Spleen (tissue), 11 donors: ENCODE measurements at regions not wholly inside any gene's neighbourhood (a gene's known extent, or its start where the extent isn't known, plus 50 kb on each side); places are given as distances from the start of the nearest gene placed in this dataset.

Source experiments
- DNase-seq: peaks from one replicate; pipeline ENCODE4 v3.0.0-alpha.2; 2020
- H3K27ac ChIP-seq, 8 donors: fragments of 200-600 bp; sonication (generic) in 7 of 8; 1 replicate in 4 of 8; 2 replicates in 4 of 8; pipeline versions ENCODE4 v1.5.0 to v1.8.0; 2016 to 2021; ENCODE audit warnings: inconsistent platforms in 4 of 8, mild to moderate bottlenecking in 4 of 8, moderate library complexity in 1 of 8
- H3K27me3 ChIP-seq, 7 donors: fragments of 200-600 bp; sonication (generic) in 6 of 7; replicated peaks in 1 of 7; 1 replicate in 4 of 7; 2 replicates in 3 of 7; pipeline versions ENCODE4 v1.5.0 to v1.8.0; 2016 to 2021; ENCODE audit warnings: inconsistent platforms in 3 of 7, mild to moderate bottlenecking in 1 of 7
- H3K36me3 ChIP-seq, 6 donors: fragments of 200-600 bp; sonication (generic) in 5 of 6; 1 replicate in 4 of 6; 2 replicates in 2 of 6; pipeline versions ENCODE4 v1.5.0 to v1.8.0; 2016 to 2021; ENCODE audit warnings: inconsistent platforms in 2 of 6
- H3K4me1 ChIP-seq, 6 donors: fragments of 200-600 bp; sonication (generic) in 5 of 6; 1 replicate in 3 of 6; 2 replicates in 3 of 6; pipeline versions ENCODE4 v1.5.0 to v1.8.0; 2016 to 2021; ENCODE audit warnings: inconsistent platforms in 3 of 6
- H3K4me3 ChIP-seq, 8 donors: fragments of 200-600 bp; sonication (generic) in 7 of 8; 1 replicate in 4 of 8; 2 replicates in 4 of 8; pipeline versions ENCODE4 v1.5.0 to v1.8.0; 2016 to 2021; ENCODE audit warnings: inconsistent platforms in 4 of 8, mild to moderate bottlenecking in 4 of 8, moderate library complexity in 2 of 8
- H3K9me3 ChIP-seq, 8 donors: fragments of 200-600 bp; sonication (generic) in 7 of 8; 1 replicate in 4 of 8; 2 replicates in 4 of 8; pipeline versions ENCODE4 v1.5.0 to v1.8.0; 2016 to 2021; ENCODE audit warnings: inconsistent platforms in 4 of 8
- POLR2A ChIP-seq, 3 donors: fragments of 450-650 bp; IDR thresholded peaks; one replicate each; pipeline ENCODE4 v1.5.1; 2017; ENCODE audit warnings: antibody characterized with exemption in 3 of 3, mild to moderate bottlenecking in 1 of 3
- POLR2AphosphoS5 ChIP-seq, 3 donors: sonication (generic); formaldehyde crosslinking; IDR thresholded peaks; one replicate each; pipeline ENCODE4 v1.5.1; 2017; ENCODE audit warnings: antibody characterized with exemption in 3 of 3
- WGBS, 5 donors: extraction: QIAGEN DNeasy Blood & Tissue Kit in 3 of 5; methylation state at CpG; one replicate each; pipeline versions ENCODE4 v1.1.5 to v1.1.7; 2013 to 2018; 5-methylcytosine and 5-hydroxymethylcytosine counted together
- intact Hi-C: fragments of 100-400 bp; cut with DNase I; formaldehyde crosslinking; loops from one replicate; pipeline ENCODE4 v1.15.0; 2023; ENCODE audit warnings: low total_unique reads
- TF ChIP-seq, protein P1 (sequence below), 11 experiments: fragments of 200-600 bp in 7 of 11; fragments of 450-650 bp in 4 of 11; sonication (generic) in 4 of 11; IDR thresholded peaks in 8 of 11; conservative IDR thresholded peaks in 3 of 11; 1 replicate in 7 of 11; 2 replicates in 4 of 11; pipeline versions ENCODE4 v1.4.0 to v1.8.0; 2016 to 2021; ENCODE audit warnings: antibody characterized with exemption in 11 of 11, inconsistent platforms in 4 of 11, mild to moderate bottlenecking in 1 of 11
- donor health status: healthy with polysubstance abuse.
- donor health status: DM: no; HTN: no; CAD: no; lungs with moderate emphysema.
- donor health status: DM: no; HTN: no; CAD: no.
- donor health status: Bipolar disorder and iron deficiency.
- donor health status: healthy.
- donor health status: DM: no; HTN: no; CAD: no.
- donor health status: DM: yes; HTN: yes; CAD: no.

DNA sequence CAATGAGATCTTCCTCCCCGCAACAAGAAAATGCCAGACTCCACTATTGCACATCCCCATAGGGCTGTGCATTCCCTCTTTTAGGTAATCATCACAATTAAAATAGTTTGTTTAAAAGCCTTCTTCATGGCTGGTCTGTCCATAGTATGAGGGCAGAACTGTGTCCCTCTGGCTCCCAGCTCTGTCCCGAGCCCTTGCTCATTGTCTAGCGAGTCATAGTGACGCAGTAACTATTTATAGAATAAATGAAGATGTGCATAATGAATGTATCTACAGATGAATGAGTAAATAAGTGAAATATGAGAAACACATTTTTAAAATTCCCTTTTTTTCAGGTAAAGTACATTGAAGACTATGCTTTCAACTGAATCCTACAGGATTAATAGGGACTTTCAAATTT is 128.4 kb upstream of the TMC3 start:
- WGBS, 5 donors, result 87 to 93% (median 92%) methylated on average over 4 of the region's 4 CpGs
- Histone ChIP-seq H3K36me3 (no peaks in the 10 kb centered on the region), H3K4me3 (no peak overlapping the region), H3K27me3 (peaks cover 0 to 8% (median 0%) of the 10 kb centered on the region in 7 donors), H3K27ac (no peak overlapping the region), H3K9me3 (no peaks in the 10 kb centered on the region), H3K4me1 (no peaks in the 10 kb centered on the region)
- TF ChIP-seq POLR2A (IDR thresholded peaks at IDR 0.05), result no peak
- TF ChIP-seq POLR2AphosphoS5 (IDR thresholded peaks at IDR 0.05), result no peak
- TF ChIP-seq, protein P1, sequence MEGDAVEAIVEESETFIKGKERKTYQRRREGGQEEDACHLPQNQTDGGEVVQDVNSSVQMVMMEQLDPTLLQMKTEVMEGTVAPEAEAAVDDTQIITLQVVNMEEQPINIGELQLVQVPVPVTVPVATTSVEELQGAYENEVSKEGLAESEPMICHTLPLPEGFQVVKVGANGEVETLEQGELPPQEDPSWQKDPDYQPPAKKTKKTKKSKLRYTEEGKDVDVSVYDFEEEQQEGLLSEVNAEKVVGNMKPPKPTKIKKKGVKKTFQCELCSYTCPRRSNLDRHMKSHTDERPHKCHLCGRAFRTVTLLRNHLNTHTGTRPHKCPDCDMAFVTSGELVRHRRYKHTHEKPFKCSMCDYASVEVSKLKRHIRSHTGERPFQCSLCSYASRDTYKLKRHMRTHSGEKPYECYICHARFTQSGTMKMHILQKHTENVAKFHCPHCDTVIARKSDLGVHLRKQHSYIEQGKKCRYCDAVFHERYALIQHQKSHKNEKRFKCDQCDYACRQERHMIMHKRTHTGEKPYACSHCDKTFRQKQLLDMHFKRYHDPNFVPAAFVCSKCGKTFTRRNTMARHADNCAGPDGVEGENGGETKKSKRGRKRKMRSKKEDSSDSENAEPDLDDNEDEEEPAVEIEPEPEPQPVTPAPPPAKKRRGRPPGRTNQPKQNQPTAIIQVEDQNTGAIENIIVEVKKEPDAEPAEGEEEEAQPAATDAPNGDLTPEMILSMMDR (IDR thresholded peaks at IDR 0.05 in 8 of 11, conservative IDR thresholded peaks at IDR 0.05 in 3 of 11), result no peak
- DNase-seq, result no peak
- intact Hi-C loops, result no loop called here

DNA sequence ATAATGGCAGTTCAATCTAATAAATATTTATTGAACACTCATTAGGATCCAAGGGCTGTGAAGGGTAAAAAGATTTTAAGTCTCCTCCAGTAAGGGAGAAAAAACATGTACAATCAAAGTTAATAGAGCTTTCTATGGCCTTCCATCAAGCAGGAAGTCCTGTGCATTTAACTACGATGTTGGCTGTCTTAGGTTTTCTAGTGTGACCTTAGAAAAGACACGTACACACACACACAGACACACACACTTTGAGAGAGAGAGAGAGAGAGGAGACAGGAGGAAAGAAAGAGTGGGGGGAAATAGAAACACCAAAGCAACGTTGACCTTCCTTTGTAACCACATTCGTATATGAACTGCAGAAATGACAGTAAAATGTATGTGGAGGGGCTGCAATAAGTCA is 126.1 kb upstream of the TMC3 start:
- 71 to 86% (median 80%) methylated on average over 4 of the region's 4 CpGs for WGBS, 5 donors
- no peaks in the 10 kb centered on the region for H3K36me3 ChIP-seq

DNA sequence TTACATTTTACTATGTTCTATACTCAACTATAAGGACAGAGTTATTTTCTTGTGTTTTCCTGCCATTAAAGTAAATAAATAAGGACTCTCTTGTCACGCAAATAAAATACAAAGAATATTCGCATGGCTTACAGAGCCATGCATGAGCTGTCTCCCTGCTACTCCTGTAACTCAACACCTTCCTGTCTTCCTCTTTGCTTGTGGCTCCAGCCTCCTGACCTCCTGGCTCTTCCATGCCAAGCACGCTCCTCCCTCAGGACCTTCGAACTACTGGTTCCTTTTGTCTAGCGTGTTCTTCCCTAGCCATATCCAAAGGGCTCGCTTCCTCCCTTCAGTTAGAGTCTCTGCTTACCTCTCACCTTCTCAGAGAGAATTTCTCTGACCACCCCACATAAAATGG is 124.3 kb upstream of the TMC3 start:
- WGBS, 5 donors, result 86 to 92% (median 89%) methylated on average over 6 of the region's 6 CpGs

More for the DNA sequence above, 126.1 kb upstream of the TMC3 start:
- Histone ChIP-seq H3K4me1 (no peaks in the 10 kb centered on the region), H3K9me3 (no peaks in the 10 kb centered on the region), H3K27me3 (peaks cover 0 to 8% (median 0%) of the 10 kb centered on the region in 7 donors), H3K27ac (no peak overlapping the region), H3K4me3 (no peak overlapping the region)
- TF ChIP-seq POLR2AphosphoS5 (IDR thresholded peaks at IDR 0.05), result no peak
- DNase-seq, result no peak
- intact Hi-C loops, result no loop called here

DNA sequence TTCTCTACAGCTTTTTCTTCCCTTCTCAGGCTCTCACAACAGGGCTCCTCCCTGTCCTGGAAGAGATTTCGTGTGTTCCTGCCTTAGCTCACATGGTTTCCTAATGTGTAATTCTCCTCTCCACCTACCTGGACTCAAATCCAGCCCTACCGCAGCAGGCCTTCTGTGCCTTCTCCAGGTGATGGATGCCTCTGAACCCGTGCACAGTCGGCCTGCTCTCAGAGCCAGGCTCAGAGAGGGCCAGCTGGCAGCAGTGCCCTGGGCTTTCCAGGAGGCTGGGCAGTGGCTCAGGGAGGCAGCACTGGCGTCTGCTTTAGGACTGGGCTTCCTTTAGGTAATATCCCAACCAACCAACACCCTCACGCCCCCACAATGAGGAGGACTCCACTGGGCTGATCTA is 123.2 kb upstream of the TMC3 start:
- Histone ChIP-seq H3K36me3 (no peaks in the 10 kb centered on the region), H3K4me3 (no peak overlapping the region), H3K27ac (no peak overlapping the region), H3K9me3 (no peaks in the 10 kb centered on the region), H3K27me3 (peaks cover 0 to 4% (median 0%) of the 10 kb centered on the region in 7 donors), H3K4me1 (no peaks in the 10 kb centered on the region)
- intact Hi-C loops, result no loop called here
- no peak for DNase-seq
- TF ChIP-seq, protein P1 (IDR thresholded peaks at IDR 0.05 in 8 of 11, conservative IDR thresholded peaks at IDR 0.05 in 3 of 11), result no peak
- TF ChIP-seq POLR2A (IDR thresholded peaks at IDR 0.05), result no peak
- no peak for TF ChIP-seq POLR2AphosphoS5 (IDR thresholded peaks at IDR 0.05)
- 79 to 90% (median 86%) methylated on average over 4 to 6 of the region's 6 CpGs for WGBS, 5 donors

More for the DNA sequence above, 124.3 kb upstream of the TMC3 start:
- no peak overlapping the region for H3K27ac ChIP-seq
- no peaks in the 10 kb centered on the region for H3K4me1 ChIP-seq
- H3K4me3 ChIP-seq, result no peak overlapping the region
- no peaks in the 10 kb centered on the region for H3K9me3 ChIP-seq
- no peak for DNase-seq
- intact Hi-C loops, result no loop called here
- peaks cover 0 to 7% (median 0%) of the 10 kb centered on the region in 7 donors for H3K27me3 ChIP-seq
- no peak for TF ChIP-seq POLR2AphosphoS5 (IDR thresholded peaks at IDR 0.05)
- TF ChIP-seq, protein P1 (IDR thresholded peaks at IDR 0.05 in 8 of 11, conservative IDR thresholded peaks at IDR 0.05 in 3 of 11), result no peak
- TF ChIP-seq POLR2A (IDR thresholded peaks at IDR 0.05), result no peak
- no peaks in the 10 kb centered on the region for H3K36me3 ChIP-seq
